Neuronal stem cell (in vitro differentiated cells): ENCODE measurements at regions not wholly inside any gene's neighbourhood (a gene's known extent, or its start where the extent isn't known, plus 50 kb on each side); places are given as distances from the start of the nearest gene placed in this dataset.
"Not testable (repeated sequence)": the region's sequence is repeated elsewhere in the genome, so short reads cannot be mapped to it uniquely, and the experiment has no call there.

ENCODE experiments used
- DNase-seq: peaks from one replicate; pipeline ENCODE4 v3.0.0-alpha.2; 2013; ENCODE audit warnings: low spot score
- H2AFZ ChIP-seq: one replicate; pipeline ENCODE4 v1.6.1; 2013; ENCODE audit warnings: mild to moderate bottlenecking, low read length, inconsistent platforms
- H2AK5ac ChIP-seq: 2 replicates; pipeline ENCODE4 v1.6.1; 2013; ENCODE audit warnings: low read depth, mild to moderate bottlenecking, inconsistent platforms, low read length, moderate library complexity, mixed read lengths
- H2BK120ac ChIP-seq: 2 replicates; pipeline ENCODE4 v1.6.1; 2013; ENCODE audit warnings: low read depth, mild to moderate bottlenecking, inconsistent platforms, low read length, moderate library complexity, mixed read lengths
- H2BK12ac ChIP-seq: one replicate; pipeline ENCODE4 v1.6.1; 2013; ENCODE audit warnings: low read length, inconsistent platforms
- H2BK15ac ChIP-seq: 2 replicates; pipeline ENCODE4 v1.6.1; 2013; ENCODE audit warnings: mild to moderate bottlenecking, low read length, inconsistent platforms, mixed read lengths
- H2BK5ac ChIP-seq: one replicate; pipeline ENCODE4 v1.6.1; 2013; ENCODE audit warnings: inconsistent platforms, mild to moderate bottlenecking, low read length, moderate library complexity
- H3K14ac ChIP-seq: one replicate; pipeline ENCODE4 v1.6.1; 2013; ENCODE audit warnings: low read length, inconsistent platforms
- H3K18ac ChIP-seq: 2 replicates; pipeline ENCODE4 v1.6.1; 2013; ENCODE audit warnings: low read length, inconsistent platforms
- H3K23ac ChIP-seq: 2 replicates; pipeline ENCODE4 v1.6.1; 2013; ENCODE audit warnings: low read depth, mild to moderate bottlenecking, mixed read lengths, low read length, inconsistent platforms; ENCODE audit not compliant: poor library complexity
- H3K27ac ChIP-seq: replicated peaks from 3 replicates; pipeline ENCODE4 v1.5.1; 2013; ENCODE audit warnings: low read length, inconsistent platforms
- H3K27me3 ChIP-seq, 3 experiments: 2 replicates each; pipeline ENCODE4 v1.6.1; 2013; ENCODE audit warnings: low read length in 3 of 3, mild to moderate bottlenecking in 2 of 3, inconsistent platforms in 1 of 3, low read depth in 1 of 3, mixed read lengths in 1 of 3, moderate library complexity in 1 of 3; ENCODE audit not compliant: control insufficient read depth in 3 of 3, insufficient read depth in 3 of 3
- H3K36me3 ChIP-seq, 2 donors: replicated peaks in 1 of 2; 2 replicates each; pipeline ENCODE4 v1.6.1; 2013; ENCODE audit warnings: low read length in 2 of 2; ENCODE audit not compliant: control insufficient read depth in 2 of 2, insufficient read depth in 2 of 2
- H3K4ac ChIP-seq: 2 replicates; pipeline ENCODE4 v1.6.1; 2013; ENCODE audit warnings: inconsistent platforms, mild to moderate bottlenecking, low read length, moderate library complexity
- H3K4me1 ChIP-seq, 2 donors: 1 replicate in 1 of 2; 2 replicates in 1 of 2; pipeline ENCODE4 v1.6.1; 2013; ENCODE audit warnings: low read length in 2 of 2, low read depth in 1 of 2; ENCODE audit not compliant: control insufficient read depth in 2 of 2, insufficient read depth in 1 of 2
- H3K4me2 ChIP-seq: one replicate; pipeline ENCODE4 v1.6.1; 2013; ENCODE audit warnings: mild to moderate bottlenecking, low read length, inconsistent platforms; ENCODE audit not compliant: insufficient read depth, poor library complexity, severe bottlenecking
- H3K4me3 ChIP-seq, 2 donors: 2 replicates each; pipeline ENCODE4 v1.5.1; 2013; ENCODE audit warnings: low read length in 2 of 2, mild to moderate bottlenecking in 2 of 2, inconsistent platforms in 1 of 2, moderate library complexity in 1 of 2
- H3K79me1 ChIP-seq: one replicate; pipeline ENCODE4 v1.6.1; 2013; ENCODE audit warnings: low read depth, mild to moderate bottlenecking, inconsistent platforms, low read length, moderate library complexity
- H3K9ac ChIP-seq: one replicate; pipeline ENCODE4 v1.6.1; 2013; ENCODE audit warnings: mild to moderate bottlenecking, low read depth, low read length, inconsistent platforms; ENCODE audit not compliant: poor library complexity
- H3K9me3 ChIP-seq, 2 donors: replicated peaks in 1 of 2; 2 replicates each; pipeline versions ENCODE3 to v1.6.1; 2013; ENCODE audit warnings: low read length in 2 of 2, mild to moderate bottlenecking in 2 of 2, inconsistent platforms in 1 of 2, low read depth in 1 of 2, mixed read lengths in 1 of 2, moderate library complexity in 1 of 2; ENCODE audit not compliant: control insufficient read depth in 2 of 2, insufficient read depth in 1 of 2
- H4K8ac ChIP-seq: one replicate; pipeline ENCODE4 v1.6.1; 2013; ENCODE audit warnings: low read depth, mild to moderate bottlenecking, inconsistent platforms, low read length, moderate library complexity
- H4K91ac ChIP-seq: one replicate; pipeline ENCODE4 v1.6.1; 2013; ENCODE audit warnings: low read length, low read depth, mild to moderate bottlenecking, inconsistent platforms; ENCODE audit not compliant: poor library complexity
- WGBS, 2 donors: extraction: QIAGEN DNeasy Blood & Tissue Kit; methylation state at CpG; one replicate each; pipeline ENCODE4 v1.1.7; 2013; ENCODE audit warnings: missing lambda C conversion rate in 2 of 2, mixed read lengths in 1 of 2; ENCODE audit not compliant: insufficient read length in 2 of 2, insufficient replicate concordance in 1 of 2; ENCODE audit errors: extremely low coverage in 2 of 2; 5-methylcytosine and 5-hydroxymethylcytosine counted together

DNA sequence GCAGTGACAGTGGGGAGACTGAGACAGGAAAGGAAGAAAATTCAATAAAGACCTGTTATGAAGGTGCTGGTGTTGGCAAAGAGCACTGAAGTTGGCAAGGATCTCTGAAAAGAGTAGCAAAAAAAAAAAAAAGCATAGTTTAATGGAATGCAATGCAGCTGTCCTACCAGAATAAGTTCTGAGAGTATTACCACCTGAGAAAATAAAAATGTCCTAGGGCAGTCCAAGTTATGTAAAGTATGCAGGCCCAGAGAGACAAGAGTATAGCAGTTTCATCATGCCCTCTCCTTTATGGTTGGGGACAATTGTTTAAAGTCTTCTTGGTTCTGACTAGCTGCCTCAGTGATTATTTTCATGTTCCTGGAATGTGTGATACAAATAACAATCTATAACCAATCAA, 1092.8 kb downstream of the SORCS3 start:
- Histone ChIP-seq H2BK12ac (no peak overlapping the region), H3K14ac (no peak overlapping the region), H3K4me2 (no peak overlapping the region), H2BK15ac (no peak overlapping the region), H3K4me3 (no peak overlapping the region), H3K27me3 (no peaks in the 10 kb centered on the region), H3K9me3 (peaks cover 0 to 2% of the 10 kb centered on the region in 2 donors), H3K4ac (no peak overlapping the region), H3K23ac (no peak overlapping the region), H2AFZ (no peak overlapping the region), H3K79me1 (no peaks in the 10 kb centered on the region), H4K8ac (no peak overlapping the region), H3K27ac (no peak overlapping the region), H4K91ac (no peak overlapping the region), H3K4me1 (no peaks in the 10 kb centered on the region), H2BK120ac (no peak overlapping the region), H3K9ac (no peak overlapping the region), H3K36me3 (no peaks in the 10 kb centered on the region), H3K18ac (no peak overlapping the region), H2AK5ac (no peak overlapping the region), H2BK5ac (no peak overlapping the region)
- DNase-seq = no peak

GRCh38 chr10:105729428-105729827, 1088.3 kb downstream of the SORCS3 start:
- H3K4me2 ChIP-seq = no peak overlapping the region
- H3K9ac ChIP-seq = no peak overlapping the region
- H3K36me3 ChIP-seq = no peaks in the 10 kb centered on the region
- no peak overlapping the region for H2BK5ac ChIP-seq
- DNase-seq = no peak
- no peak overlapping the region for H2BK12ac ChIP-seq
- no peak overlapping the region for H2AK5ac ChIP-seq
- H3K23ac ChIP-seq = no peak overlapping the region
- no peak overlapping the region for H3K18ac ChIP-seq
- no peaks in the 10 kb centered on the region for H3K27me3 ChIP-seq
- no CpG with 5 or more reads among the region's 1 CpG for WGBS, 2 donors
- no peaks in the 10 kb centered on the region for H3K9me3 ChIP-seq
- H3K14ac ChIP-seq = no peak overlapping the region
- no peak overlapping the region for H3K4me3 ChIP-seq
- no peak overlapping the region for H4K8ac ChIP-seq
- no peak overlapping the region for H2BK15ac ChIP-seq
- H3K27ac ChIP-seq = no peak overlapping the region
- no peaks in the 10 kb centered on the region for H3K79me1 ChIP-seq
- no peak overlapping the region for H2AFZ ChIP-seq
- no peak overlapping the region for H2BK120ac ChIP-seq
- no peaks in the 10 kb centered on the region for H3K4me1 ChIP-seq
- H3K4ac ChIP-seq = no peak overlapping the region
- H4K91ac ChIP-seq = no peak overlapping the region

DNA sequence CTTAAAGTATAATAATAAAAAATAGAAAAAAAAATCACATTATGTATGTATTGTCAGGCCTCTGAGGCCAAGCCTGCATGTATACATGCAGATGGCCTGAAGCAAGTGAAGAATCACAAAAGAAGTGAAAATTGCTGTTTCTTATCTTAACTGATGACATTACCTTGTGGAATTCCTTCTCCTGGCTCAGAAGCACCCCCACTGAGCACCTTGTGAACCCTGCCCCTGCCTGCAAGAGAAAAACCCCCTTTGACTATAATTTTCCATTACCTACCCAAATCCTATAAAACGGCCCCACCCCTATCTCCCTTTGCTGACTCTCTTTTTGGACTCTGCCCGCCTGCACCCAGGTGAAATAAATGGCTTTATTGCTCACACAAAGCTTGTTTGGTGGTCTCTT, 1086.5 kb downstream of the SORCS3 start:
- not testable (repeated sequence) for H3K4me1 ChIP-seq

GRCh38 chr10:105727131-105727530, 1086.0 kb downstream of the SORCS3 start:
- H2BK120ac ChIP-seq = no peak overlapping the region
- no peaks in the 10 kb centered on the region for H3K4me1 ChIP-seq
- H3K27me3 ChIP-seq = no peaks in the 10 kb centered on the region
- no CpG with 5 or more reads among the region's 2 CpGs for WGBS, 2 donors
- H3K9me3 ChIP-seq = no peaks in the 10 kb centered on the region
- no peak overlapping the region for H3K18ac ChIP-seq
- H2BK12ac ChIP-seq = no peak overlapping the region
- H4K8ac ChIP-seq = no peak overlapping the region
- no peak for DNase-seq
- H3K4me2 ChIP-seq = no peak overlapping the region
- no peaks in the 10 kb centered on the region for H3K36me3 ChIP-seq
- H2BK15ac ChIP-seq = no peak overlapping the region
- no peak overlapping the region for H3K14ac ChIP-seq
- H3K27ac ChIP-seq = no peak overlapping the region
- no peak overlapping the region for H2AFZ ChIP-seq
- H3K9ac ChIP-seq = no peak overlapping the region
- H2AK5ac ChIP-seq = no peak overlapping the region
- no peaks in the 10 kb centered on the region for H3K79me1 ChIP-seq
- H3K23ac ChIP-seq = no peak overlapping the region
- H2BK5ac ChIP-seq = no peak overlapping the region
- no peak overlapping the region for H4K91ac ChIP-seq
- no peak overlapping the region for H3K4me3 ChIP-seq
- H3K4ac ChIP-seq = no peak overlapping the region

More for the DNA sequence above, 1086.5 kb downstream of the SORCS3 start:
- not testable (repeated sequence) for H3K23ac ChIP-seq, H3K18ac ChIP-seq, H2AFZ ChIP-seq, H2BK120ac ChIP-seq, H3K9ac ChIP-seq, H3K27me3 ChIP-seq, H4K91ac ChIP-seq, H3K4me2 ChIP-seq, H2AK5ac ChIP-seq, H2BK15ac ChIP-seq, H4K8ac ChIP-seq, H2BK5ac ChIP-seq, H3K79me1 ChIP-seq, H3K4me3 ChIP-seq, H3K4ac ChIP-seq, H3K9me3 ChIP-seq, H3K36me3 ChIP-seq, H3K14ac ChIP-seq, H2BK12ac ChIP-seq, DNase-seq, H3K27ac ChIP-seq
- no CpG with 5 or more reads among the region's 2 CpGs for WGBS, 2 donors
